Femur (tissue), 1 donor: ENCODE measurements at regions not wholly inside any gene's neighbourhood (a gene's known extent, or its start where the extent isn't known, plus 50 kb on each side); places are given as distances from the start of the nearest gene placed in this dataset.

Source experiments
- DNase-seq: peaks from one replicate; pipeline ENCODE4 v3.0.0-alpha.2; 2017

DNA sequence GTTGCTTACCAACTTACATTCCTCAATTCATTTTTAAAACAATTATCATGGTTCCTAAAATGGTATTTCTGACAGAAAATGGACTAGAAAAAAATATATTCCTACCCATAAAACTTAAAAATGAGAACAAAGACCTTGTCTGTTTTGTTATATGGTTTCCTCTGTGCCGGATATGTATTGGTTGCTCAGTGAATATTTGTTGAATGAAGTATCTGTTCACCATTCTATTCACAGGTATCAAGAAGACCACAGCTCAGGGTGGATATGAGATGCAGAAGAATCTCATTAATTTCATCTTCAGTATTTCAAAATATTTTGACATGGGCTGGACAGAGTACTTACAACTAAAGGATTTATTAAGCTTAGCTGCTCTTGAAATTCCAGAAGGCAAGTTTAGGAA is 58.1 kb downstream of the TUSC7 start:
- no peak for DNase-seq

GRCh38 chr3:116770815-116771450 is 61.4 kb downstream of the TUSC7 start:
- DNase-seq: peak; percentile 78

DNA sequence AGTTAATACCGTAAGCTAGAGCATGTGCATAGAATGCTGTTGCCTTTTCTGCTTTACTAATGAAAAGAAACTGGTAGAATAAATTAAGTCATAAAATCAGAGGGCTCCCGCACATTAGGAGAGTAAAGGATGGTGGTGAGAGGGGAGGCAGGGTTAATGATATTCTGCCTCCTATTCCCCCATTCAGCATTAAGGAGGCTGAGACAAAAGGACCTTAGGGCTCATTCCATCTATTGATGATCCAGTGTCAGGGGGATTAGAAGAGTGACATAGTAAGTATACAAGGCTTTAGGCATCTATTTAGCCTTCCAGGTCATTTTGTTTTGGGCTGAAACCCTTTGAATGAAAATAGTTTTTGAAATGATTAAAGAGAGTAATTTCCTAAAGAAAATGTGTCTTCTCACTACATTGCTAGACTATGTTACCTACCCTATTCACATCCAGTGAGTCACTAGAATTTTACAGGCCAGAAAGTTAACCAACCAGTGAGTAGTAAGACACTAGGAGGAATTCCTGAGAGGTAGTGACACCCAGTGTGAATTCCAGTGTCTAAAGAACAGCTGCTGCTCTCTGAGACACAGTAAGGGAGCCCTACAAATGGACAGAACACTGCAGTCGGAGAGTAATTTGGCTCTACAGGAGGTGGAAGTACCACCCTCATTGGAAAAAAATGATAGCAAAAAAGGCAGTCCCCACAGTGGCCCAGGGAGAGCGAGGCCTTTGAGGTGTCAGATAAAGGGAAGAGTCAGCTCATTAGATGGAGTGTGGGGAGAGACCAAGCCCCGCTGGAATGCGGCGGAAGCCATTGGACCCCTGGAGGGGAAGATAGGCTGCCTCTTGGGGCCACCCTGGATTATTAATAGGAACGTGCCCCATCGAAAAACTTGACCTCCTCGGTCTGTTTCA is 67.6 kb downstream of the TUSC7 start:
- DNase-seq: no peak

DNA sequence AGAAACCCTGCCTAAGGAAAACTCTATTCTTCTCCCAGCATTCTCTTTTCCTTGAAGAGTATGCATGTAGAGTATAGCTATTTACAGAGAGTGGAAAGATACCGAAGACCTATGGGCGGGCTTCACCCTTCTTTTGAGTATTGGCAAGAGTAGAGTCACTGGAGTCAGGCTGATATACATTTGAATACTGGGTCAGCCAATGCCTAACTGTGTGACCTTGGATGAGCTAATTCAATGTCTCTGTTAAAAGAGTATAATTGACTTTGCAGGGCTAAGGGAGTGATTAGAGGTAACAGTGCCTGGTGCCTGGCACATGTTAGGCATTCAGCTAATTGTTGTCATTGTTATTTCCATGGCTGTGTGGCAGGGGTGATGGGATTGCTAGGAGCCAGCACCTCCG is 75.6 kb downstream of the TUSC7 start:
- DNase-seq: no peak

DNA sequence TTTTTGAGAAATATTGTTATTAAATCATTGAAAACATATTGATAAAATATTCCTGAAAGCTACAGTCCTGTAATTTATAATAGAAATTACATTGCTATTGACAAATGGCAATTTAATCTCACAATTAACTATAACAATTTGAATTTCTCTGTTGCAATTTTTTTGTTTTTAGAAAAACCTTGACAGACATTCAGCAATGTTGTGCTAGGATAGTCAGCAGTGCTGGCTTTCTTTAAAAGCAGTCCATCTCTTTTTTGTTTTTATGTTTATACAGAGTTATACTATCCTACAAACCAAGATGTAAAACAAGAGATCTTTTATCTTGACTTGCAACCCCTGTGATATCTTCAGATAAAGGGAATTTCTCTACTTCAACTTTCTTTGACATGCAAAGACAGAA is 93.1 kb downstream of the TUSC7 start:
- no peak for DNase-seq

DNA sequence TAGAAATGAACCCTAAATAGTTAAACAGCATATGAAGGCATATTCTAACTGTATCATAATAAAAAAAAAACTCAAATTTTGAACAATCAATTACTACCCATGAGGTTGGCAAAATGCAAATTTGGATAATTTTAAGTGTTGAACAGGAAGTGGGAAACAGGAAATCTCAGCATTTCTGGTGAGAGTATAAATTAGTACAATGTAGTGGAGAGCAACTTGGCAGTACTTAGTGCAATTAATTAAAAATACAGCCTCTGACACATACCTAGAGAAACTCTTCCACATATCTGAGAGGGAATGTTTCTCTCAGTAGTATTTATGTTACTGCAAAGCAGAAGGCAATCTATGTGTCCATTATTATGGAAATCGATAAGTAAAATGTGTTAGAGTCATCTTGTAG is 96.8 kb downstream of the TUSC7 start:
- DNase-seq: no peak

GRCh38 chr3:116808725-116809124 is 99.1 kb downstream of the TUSC7 start:
- no peak for DNase-seq

DNA sequence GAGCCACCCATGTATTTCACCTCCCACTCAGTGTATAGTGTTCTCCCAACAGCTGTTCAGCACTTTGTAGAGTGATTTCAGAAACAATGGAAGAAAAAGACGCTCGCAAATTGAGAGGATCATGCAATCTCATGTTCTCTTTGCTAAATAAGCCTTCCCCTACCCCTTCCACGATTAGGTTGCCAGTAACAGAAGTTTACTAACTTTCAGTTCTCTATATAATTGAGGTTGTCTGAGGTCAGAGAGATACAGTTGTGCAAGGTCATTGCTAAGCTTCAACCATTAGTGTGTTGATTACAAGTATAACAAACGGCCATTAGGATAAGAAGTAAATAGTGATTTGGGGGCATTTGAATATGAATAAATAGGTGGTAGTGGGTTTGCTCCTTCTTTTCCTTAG is 99.6 kb downstream of the TUSC7 start:
- no peak for DNase-seq

GRCh38 chr3:116811754-116812153 is 102.2 kb downstream of the TUSC7 start:
- no peak for DNase-seq

- DNase-seq: no peak
Observed at GRCh38 chr3:116812949-116813348, 103.4 kb downstream of the TUSC7 start.

DNA sequence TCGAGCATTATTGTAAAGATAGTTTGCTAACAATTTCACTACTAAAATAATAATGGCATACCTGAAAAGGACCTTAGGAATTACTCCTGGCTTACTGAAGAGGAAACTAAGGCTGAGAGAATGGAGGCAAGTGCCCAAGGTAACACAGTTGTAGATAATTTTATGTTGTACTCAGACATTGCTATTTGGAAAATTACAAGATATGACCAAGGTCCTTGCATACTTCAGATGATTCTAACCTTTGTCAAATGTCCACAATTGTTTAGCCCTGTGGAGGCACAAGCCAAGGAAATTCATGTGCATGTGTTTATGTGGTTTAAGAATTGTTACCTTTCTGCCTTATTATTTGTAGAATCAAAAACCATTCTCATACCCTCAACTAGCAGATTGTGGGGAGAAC is 105.7 kb downstream of the TUSC7 start:
- DNase-seq: no peak

- peak; percentile 49 for DNase-seq
Observed at GRCh38 chr3:116815831-116816588, 106.4 kb downstream of the TUSC7 start.

GRCh38 chr3:116821371-116821770 is 111.8 kb downstream of the TUSC7 start:
- no peak for DNase-seq

DNA sequence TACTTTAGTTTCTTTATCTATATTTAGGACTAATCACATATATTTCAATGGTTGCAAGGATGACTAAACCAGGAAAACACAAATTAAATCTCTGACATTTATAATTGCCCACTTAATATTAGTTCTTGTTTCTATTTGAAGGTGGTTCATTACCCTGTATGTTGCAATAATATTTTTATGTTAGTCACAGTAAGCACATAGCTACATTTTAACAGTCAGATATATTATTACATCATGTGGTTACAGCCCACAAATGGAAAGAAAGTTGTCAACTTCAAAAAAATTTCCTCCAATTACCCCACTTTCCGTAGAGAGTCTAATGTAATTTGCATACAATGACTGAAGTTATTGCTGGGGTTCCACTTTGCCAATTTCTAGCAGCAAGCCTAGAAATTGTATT is 114.6 kb downstream of the TUSC7 start:
- DNase-seq: no peak

GRCh38 chr3:116833202-116833601 is 123.6 kb downstream of the TUSC7 start:
- no peak for DNase-seq

DNA sequence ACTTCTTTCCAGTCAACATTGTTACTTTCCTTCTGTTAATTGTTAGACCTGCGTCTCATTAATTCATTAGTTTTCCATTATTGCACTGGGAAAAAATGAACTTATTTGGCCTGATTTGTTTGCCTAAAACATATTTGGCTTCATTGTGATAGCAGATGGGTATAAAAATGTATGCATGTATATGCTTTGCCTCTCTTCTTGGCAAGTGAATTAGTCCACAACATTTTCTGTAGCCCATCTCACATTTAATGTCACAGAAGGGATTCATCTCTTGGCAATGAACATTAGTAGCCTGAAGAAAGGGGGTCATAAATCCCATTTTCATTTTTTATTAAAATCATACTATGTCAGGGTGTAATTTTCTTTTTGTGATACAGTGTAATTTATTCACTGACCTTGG is 125.2 kb downstream of the TUSC7 start:
- DNase-seq: no peak

GRCh38 chr3:116835658-116836057 is 126.1 kb downstream of the TUSC7 start:
- DNase-seq: no peak

DNA sequence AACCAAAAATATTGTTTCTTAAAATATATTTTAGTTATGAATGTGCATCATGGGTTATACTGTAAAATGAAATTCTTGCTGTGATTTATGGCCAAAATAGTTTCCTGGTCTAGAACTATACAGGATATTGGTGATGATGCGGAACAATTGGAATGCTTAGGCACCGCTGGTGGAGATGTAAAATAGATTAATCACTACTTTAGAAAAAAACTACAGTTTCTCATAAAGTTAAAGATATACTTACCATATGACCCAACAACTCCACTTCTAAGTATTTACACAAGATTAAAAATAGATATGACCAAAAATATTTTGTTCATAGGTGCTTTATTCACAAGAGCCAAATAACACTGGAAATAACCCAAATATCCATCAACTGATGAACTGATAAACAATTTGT is 126.7 kb downstream of the TUSC7 start:
- DNase-seq: no peak

GRCh38 chr3:116837483-116837882 is 127.9 kb downstream of the TUSC7 start:
- DNase-seq: no peak

DNA sequence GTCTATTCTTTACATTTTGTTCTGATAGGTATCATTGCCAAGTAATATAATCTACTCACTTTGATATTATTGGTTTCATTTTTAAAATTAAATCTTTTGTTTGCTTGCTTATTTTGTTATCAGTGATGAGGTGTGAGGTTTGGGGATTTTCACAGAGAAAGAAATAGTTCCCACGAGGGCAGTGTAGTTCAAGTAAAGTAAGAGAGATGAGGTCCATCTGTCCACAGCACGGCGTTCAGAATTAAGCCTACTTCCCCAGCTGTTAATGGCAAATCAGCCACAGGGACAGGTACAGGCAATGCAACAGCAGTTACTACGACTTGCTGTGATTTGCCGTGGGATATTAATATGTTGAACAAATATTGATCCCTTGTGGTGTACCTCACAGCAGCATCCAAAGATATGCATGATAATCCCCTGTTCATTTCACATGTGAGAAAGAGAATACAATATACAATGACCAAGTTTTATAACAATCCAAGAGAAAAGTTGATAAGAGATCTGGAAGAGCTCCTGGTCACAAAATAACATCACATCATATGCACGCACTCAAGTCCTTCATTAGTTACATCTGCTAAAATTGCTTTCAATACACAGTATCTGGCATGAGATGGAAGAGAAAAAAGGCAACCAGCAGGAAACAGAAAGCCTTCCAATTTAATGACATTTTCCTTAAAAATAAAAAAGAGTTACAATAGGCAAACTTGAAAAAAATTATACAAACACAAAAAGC is 131.6 kb downstream of the TUSC7 start:
- no peak for DNase-seq

DNA sequence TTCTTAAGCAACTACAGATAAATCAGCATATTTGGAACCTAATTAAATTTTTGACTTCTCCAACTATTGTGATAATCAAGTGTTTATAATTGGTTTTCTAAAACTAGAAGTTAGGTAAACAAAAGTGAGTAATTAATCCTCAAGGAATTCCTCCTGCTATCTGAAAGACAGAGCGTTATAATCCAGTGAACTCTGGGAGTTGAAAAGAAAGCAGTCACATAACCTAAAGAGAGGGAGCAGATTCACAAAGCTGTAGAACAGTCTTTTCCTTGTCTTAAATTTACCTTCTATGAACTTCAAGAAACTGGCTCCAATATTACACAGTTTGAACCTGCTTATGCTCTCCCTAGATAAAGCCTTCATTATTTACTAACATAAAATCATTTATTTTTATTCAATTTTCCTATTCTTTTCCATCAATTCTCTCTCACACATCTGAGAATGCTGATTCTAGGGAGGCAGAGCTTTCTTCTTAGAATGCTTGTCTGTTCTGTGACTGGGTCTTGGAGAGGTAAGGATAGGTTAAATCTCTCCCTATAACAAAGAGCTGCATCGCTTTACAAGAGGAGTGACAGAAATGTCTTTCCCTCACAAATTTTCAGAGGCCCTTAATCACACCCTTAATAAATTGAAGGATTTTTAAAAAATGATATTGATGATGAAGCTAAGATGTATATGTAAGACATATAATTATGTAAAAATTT is 132.8 kb downstream of the TUSC7 start:
- no peak for DNase-seq

DNA sequence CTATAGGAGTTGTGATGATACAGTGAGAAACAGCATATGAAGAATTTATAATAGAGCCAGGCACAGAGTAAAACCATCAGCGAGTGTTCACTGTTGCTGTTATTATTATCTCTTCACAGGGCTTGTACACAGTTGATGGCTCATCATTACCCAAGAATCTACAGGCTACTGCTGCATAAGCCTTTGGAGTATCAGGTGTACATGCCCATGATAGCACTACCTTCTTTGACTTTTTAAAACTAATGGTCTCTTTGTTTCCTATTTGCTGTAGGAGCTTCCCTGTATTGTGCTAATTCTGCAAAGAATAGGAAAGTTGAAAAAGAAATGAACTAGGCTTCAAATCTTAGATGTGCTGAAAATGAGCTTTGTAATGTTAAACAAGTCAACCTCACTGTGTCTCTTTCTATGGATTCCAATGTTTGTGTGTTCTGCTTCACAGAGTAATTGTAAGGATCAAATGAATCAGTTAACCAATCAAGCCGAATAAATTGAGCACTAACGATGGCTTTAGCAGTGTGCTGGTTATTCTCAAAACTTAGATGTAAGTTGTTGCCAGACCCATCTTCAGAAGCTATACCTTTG is 138.8 kb downstream of the TUSC7 start:
- no peak for DNase-seq
